HL-60 (cell line): ENCODE measurements at regions not wholly inside any gene's neighbourhood (a gene's known extent, or its start where the extent isn't known, plus 50 kb on each side); places are given as distances from the start of the nearest gene placed in this dataset.
"Not testable (repeated sequence)": the region's sequence is repeated elsewhere in the genome, so short reads cannot be mapped to it uniquely, and the experiment has no call there.

Experiments used
- DNase-seq, 2 experiments: peaks; one replicate each; pipeline ENCODE4 v3.0.0-alpha.2; 2010 to 2020; ENCODE audit warnings: low read depth in 1 of 2, low spot score in 1 of 2
- H3K27ac ChIP-seq: fragments of 250-450 bp; sonication (Bioruptor Pico); replicated peaks from 2 replicates; pipeline ENCODE4 v1.5.1; 2020; ENCODE audit warnings: mild to moderate bottlenecking, moderate library complexity
- H3K27me3 ChIP-seq: fragments of 250-450 bp; sonication (Bioruptor Pico); 2 replicates; pipeline ENCODE4 v1.5.1; 2021; ENCODE audit warnings: mild to moderate bottlenecking, moderate library complexity; ENCODE audit not compliant: insufficient read depth, poor library complexity, severe bottlenecking
- H3K4me3 ChIP-seq: replicated peaks from 2 replicates; pipeline ENCODE4 v1.5.1; 2011; ENCODE audit warnings: mild to moderate bottlenecking, control low read depth, low read length; ENCODE audit not compliant: insufficient read depth
- CTCF ChIP-seq: IDR thresholded peaks from one replicate; pipeline ENCODE4 v1.5.1; 2011; ENCODE audit warnings: low read length, control low read depth, inconsistent platforms; ENCODE audit not compliant: insufficient read depth
- GABPA ChIP-seq: IDR thresholded peaks from 2 replicates; pipeline ENCODE4 v1.6.1; 2012; ENCODE audit warnings: low read depth
- POLR2AphosphoS5 ChIP-seq: IDR thresholded peaks from 2 replicates; pipeline ENCODE4 v1.6.1; 2012; ENCODE audit warnings: low read depth
- REST ChIP-seq: IDR thresholded peaks from 2 replicates; pipeline ENCODE4 v1.6.1; 2012; ENCODE audit warnings: low read depth; ENCODE audit not compliant: insufficient replicate concordance
- SPI1 ChIP-seq: IDR thresholded peaks from 2 replicates; pipeline ENCODE4 v1.6.1; 2012; ENCODE audit warnings: low read depth, mild to moderate bottlenecking, borderline replicate concordance

DNA sequence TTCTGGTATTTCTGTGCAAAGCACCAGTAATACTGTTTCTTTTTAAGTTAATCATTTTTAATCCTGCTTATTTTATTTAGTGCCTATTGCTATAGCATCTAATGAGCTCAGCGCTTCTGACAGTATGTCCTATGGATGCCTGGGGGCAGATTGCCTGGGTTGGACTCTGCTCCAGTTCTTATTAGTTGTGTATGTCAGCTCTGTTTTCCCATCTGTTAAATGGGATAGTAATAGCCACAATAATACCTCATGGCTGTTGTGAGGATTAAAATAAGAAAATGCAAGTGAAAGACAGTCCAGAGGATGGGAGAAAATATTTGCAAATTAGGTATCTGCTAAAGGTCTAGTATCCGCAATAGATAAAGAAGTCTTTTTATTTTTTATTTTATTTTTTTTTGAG lies 87.0 kb downstream of the UTRN start:
- H3K27ac ChIP-seq = no peak overlapping the region
- TF ChIP-seq POLR2AphosphoS5 = no peak
- TF ChIP-seq REST = no peak
- no peak for TF ChIP-seq SPI1
- no peak for TF ChIP-seq CTCF
- no peak for TF ChIP-seq GABPA

DNA sequence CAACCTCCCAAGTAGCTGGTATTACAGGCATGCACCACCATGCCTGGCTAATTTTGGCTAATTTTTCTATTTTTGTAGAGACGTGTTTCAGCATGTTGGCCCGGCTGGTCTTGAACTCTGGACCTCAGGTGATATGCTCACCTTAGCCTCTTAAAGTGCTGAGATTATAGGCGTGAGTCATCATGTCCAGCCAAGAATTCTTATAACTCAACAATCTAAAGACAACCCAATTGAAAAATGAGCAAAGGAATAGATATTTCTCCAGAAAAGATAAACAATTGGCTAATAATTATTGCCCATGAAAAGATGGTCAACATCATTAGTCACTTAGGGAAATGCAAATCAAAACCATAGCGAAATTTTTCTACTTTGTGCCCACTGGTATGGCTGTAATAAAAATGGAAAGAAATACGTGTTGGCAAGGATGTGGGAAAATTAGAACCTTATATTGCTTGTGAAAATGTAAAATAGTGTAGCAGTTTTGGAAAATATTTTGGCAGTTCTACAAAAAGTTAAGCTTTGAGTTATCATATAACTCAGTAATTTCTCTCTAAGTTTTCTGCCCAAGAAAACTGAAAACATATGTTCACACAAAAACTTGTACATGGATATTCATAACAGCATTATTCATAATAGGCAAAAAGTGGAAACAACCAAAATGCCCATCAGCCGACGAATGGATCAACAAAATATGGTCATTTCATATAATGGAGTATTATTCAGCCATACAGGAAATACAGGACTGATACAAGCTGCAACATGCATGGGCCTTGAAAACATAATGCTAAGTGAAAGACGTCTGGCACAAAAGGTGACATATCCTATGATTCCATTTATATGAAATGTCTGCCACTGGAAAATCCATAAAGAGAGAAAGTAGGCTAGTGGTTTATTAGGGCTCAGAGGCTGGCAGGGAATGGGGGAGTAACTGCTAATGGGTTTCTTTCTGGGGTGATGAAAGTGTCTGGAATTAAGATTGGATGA lies 87.8 kb downstream of the UTRN start:
- H3K27me3 ChIP-seq = no peaks in the 10 kb centered on the region
- DNase-seq = no peak
- no peak for TF ChIP-seq REST
- TF ChIP-seq GABPA = no peak
- TF ChIP-seq CTCF = no peak
- TF ChIP-seq POLR2AphosphoS5 = no peak
- no peak for TF ChIP-seq SPI1
- H3K27ac ChIP-seq = no peak overlapping the region
- no peak overlapping the region for H3K4me3 ChIP-seq

More for the DNA sequence above, 87.0 kb downstream of the UTRN start:
- Histone ChIP-seq H3K27me3 (no peaks in the 10 kb centered on the region), H3K4me3 (no peak overlapping the region)
- DNase-seq = no peak

GRCh38 chr6:144374525-144374924 lies 89.4 kb downstream of the UTRN start:
- H3K27me3 ChIP-seq, DNase-seq, H3K4me3 ChIP-seq, H3K27ac ChIP-seq: not testable (repeated sequence)

DNA sequence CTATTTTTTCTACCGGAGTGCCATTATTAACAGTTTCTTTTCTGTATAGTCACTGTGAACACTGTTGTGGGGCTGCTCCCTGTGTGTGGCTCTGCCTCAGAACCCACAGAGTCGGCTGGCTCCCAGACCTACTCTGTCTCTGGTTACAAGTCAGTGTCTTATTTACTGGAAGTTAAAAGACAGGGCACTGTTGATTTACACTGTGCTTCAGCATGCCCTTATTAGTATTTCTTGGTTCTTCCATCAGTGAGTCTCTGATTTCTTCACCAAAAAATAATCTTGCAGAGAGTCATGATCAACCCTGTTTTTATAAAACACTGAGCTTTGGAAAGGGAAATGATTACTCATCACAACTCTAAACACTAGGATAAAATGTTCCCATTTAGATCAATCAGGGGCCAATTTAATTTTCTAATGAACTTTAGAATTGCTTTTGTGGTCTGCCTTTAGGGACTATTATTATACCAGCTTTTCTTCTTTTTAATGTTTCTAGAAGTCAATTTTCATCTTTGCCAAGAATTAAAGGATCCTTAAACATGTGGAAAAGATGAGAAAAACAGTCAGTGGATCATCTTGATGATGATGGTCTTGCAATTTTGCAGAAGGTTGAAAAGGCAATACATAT lies 92.6 kb downstream of the UTRN start:
- Histone ChIP-seq H3K27me3 (no peaks in the 10 kb centered on the region), H3K4me3 (no peak overlapping the region), H3K27ac (no peak overlapping the region)
- DNase-seq = no peak
- TF ChIP-seq POLR2AphosphoS5 (no peak), CTCF (no peak), GABPA (no peak), SPI1 (no peak), REST (no peak)
